GM12878 (cell line): ENCODE measurements at regions not wholly inside any gene's neighbourhood (a gene's known extent, or its start where the extent isn't known, plus 50 kb on each side); places are given as distances from the start of the nearest gene placed in this dataset.

ENCODE experiments used
- ATAC-seq: fragments of 200-7000 bp; cut with Tn5 transposase; 3 replicates; pipeline ENCODE4 v1.9.1; 2020; ENCODE audit warnings: mild to moderate bottlenecking, moderate library complexity
- BruUV-seq: library from RNA; stranded (reverse); fragments of 400-500 nt; replicated peaks from 2 replicates; lab custom pipeline; 2021; lab: Mats Ljungman, UMichigan
- CTCF ChIA-PET: fragments of 300-600 bp; sonication (Branson Sonifier 250); formaldehyde crosslinking; extraction: SDS; loops from one replicate; lab custom pipeline; 2021; ENCODE audit warnings: inconsistent platforms; lab: Yijun Ruan, JAX
- POLR2A ChIA-PET: fragments of 350-600 bp; formaldehyde crosslinking; extraction: SDS; loops from one replicate; lab custom pipeline; 2021; ENCODE audit warnings: inconsistent platforms; lab: Charles Lee
- RAD21 ChIA-PET: fragments of 300-600 bp; sonication (Branson Sonifier 250); formaldehyde crosslinking; loops from one replicate; lab custom pipeline; 2023; ENCODE audit warnings: antibody characterized with exemption; ENCODE audit not compliant: unreplicated experiment; lab: Charles Lee
- SMC1A ChIA-PET: fragments of 300-600 bp; sonication (Branson Sonifier 250); formaldehyde crosslinking; loops from one replicate; lab custom pipeline; 2023; ENCODE audit not compliant: unreplicated experiment, uncharacterized antibody; lab: Charles Lee
- DNase-seq: peaks from one replicate; pipeline ENCODE4 v3.0.0-alpha.2; 2011; ENCODE audit warnings: low read depth, low spot score
- FAIRE-seq: peaks from 3 replicates; lab custom pipeline; 2011; peaks lifted over from hg19 to GRCh38; lab: Jason Lieb, UNC
- H2AFZ ChIP-seq: 2 replicates; pipeline ENCODE4 v1.6.0; 2011; ENCODE audit warnings: low read depth, low read length, control low read depth; ENCODE audit not compliant: control insufficient read depth
- H3K27ac ChIP-seq: 2 replicates; pipeline ENCODE4 v1.5.1; 2011; ENCODE audit warnings: control low read depth; ENCODE audit not compliant: control insufficient read depth, insufficient read depth
- H3K27me3 ChIP-seq, 2 experiments: replicated peaks in 1 of 2; 2 replicates each; pipeline versions ENCODE4 v1.6.0 to v1.6.1; 2011; ENCODE audit warnings: low read length in 1 of 2; ENCODE audit not compliant: control insufficient read depth in 2 of 2, insufficient read depth in 2 of 2
- H3K36me3 ChIP-seq, 2 experiments: 2 replicates each; pipeline ENCODE4 v1.5.1; 2011; ENCODE audit warnings: low read length in 1 of 2; ENCODE audit not compliant: control insufficient read depth in 2 of 2, insufficient read depth in 2 of 2
- H3K4me1 ChIP-seq: 2 replicates; pipeline ENCODE4 v1.6.1; 2011; ENCODE audit warnings: mild to moderate bottlenecking, low read length, moderate library complexity, mixed read lengths; ENCODE audit not compliant: control insufficient read depth, insufficient read depth
- H3K4me2 ChIP-seq: 2 replicates; pipeline ENCODE4 v1.6.0; 2011; ENCODE audit warnings: control low read depth; ENCODE audit not compliant: control insufficient read depth, insufficient read depth
- H3K4me3 ChIP-seq: fragments of 200-600 bp; sonication (generic); 2 replicates; pipeline ENCODE4 v1.5.1; 2016
- H3K79me2 ChIP-seq: 2 replicates; pipeline ENCODE4 v1.6.0; 2011; ENCODE audit warnings: low read length; ENCODE audit not compliant: control insufficient read depth, insufficient read depth
- H3K9ac ChIP-seq: 2 replicates; pipeline ENCODE4 v1.8.0; 2011; ENCODE audit warnings: low read length, control low read depth, mixed read lengths; ENCODE audit not compliant: control insufficient read depth, insufficient read depth
- H3K9me3 ChIP-seq: replicated peaks from 3 replicates; pipeline ENCODE4 v1.5.1; 2011; ENCODE audit warnings: mild to moderate bottlenecking, low read length; ENCODE audit not compliant: control insufficient read depth, insufficient read depth
- H4K20me1 ChIP-seq: 2 replicates; pipeline ENCODE4 v1.6.0; 2011; ENCODE audit not compliant: control insufficient read depth, insufficient read depth
- CHD1 ChIP-seq: IDR thresholded peaks from 2 replicates; pipeline ENCODE4 v1.6.1; 2012; ENCODE audit warnings: low read depth, low read length, improper control_type of control experiment
- CHD2 ChIP-seq: IDR thresholded peaks from 2 replicates; pipeline ENCODE4 v1.6.1; 2011; ENCODE audit warnings: low read depth, low read length, improper control_type of control experiment, borderline replicate concordance
- EZH2 ChIP-seq: IDR thresholded peaks from 2 replicates; pipeline ENCODE4 v1.6.1; 2012; ENCODE audit warnings: low read depth, mild to moderate bottlenecking, control low read depth, inconsistent platforms, low read length, borderline replicate concordance; ENCODE audit not compliant: control insufficient read depth
- HSF1 ChIP-seq: fragments of 150-350 bp; IDR thresholded peaks from 2 replicates; pipeline ENCODE4 v1.6.1; 2014; ENCODE audit warnings: mild to moderate bottlenecking, low read depth, low read length
- MLLT1 ChIP-seq: fragments of 450-650 bp; IDR thresholded peaks from 2 replicates; pipeline ENCODE4 v1.6.1; 2016; ENCODE audit warnings: mild to moderate bottlenecking
- NFYB ChIP-seq: IDR thresholded peaks from 2 replicates; pipeline ENCODE4 v1.6.1; 2011; ENCODE audit warnings: low read depth, mild to moderate bottlenecking, low read length, improper control_type of control experiment, moderate library complexity; ENCODE audit not compliant: insufficient read depth
- RB1 ChIP-seq: fragments of 450-650 bp; formaldehyde crosslinking; IDR thresholded peaks from 2 replicates; pipeline ENCODE4 v1.6.1; 2017; ENCODE audit warnings: mild to moderate bottlenecking, borderline replicate concordance
- REST ChIP-seq: IDR thresholded peaks from 2 replicates; pipeline ENCODE4 v1.6.1; 2012; ENCODE audit warnings: mild to moderate bottlenecking, low read depth, low read length
- STAT1 ChIP-seq: fragments of 450-650 bp; conservative IDR thresholded peaks from 2 replicates; pipeline ENCODE4 v1.6.1; 2014; ENCODE audit warnings: antibody characterized with exemption, mild to moderate bottlenecking
- TAF1 ChIP-seq: IDR thresholded peaks from 2 replicates; pipeline ENCODE4 v1.6.1; 2011; ENCODE audit warnings: mild to moderate bottlenecking, low read depth, low read length, borderline replicate concordance
- TCF12 ChIP-seq: IDR thresholded peaks from 2 replicates; pipeline ENCODE4 v1.6.1; 2011; ENCODE audit warnings: low read depth, mild to moderate bottlenecking, low read length
- YY1 ChIP-seq: IDR thresholded peaks from 2 replicates; pipeline ENCODE4 v1.6.1; 2011; ENCODE audit warnings: low read depth, mild to moderate bottlenecking, low read length
- WGBS: methylation state at CpG from one replicate; pipeline ENCODE4 v1.1.6; 2016; ENCODE audit warnings: low lambda C conversion rate; ENCODE audit not compliant: insufficient replicate concordance, insufficient coverage; ENCODE audit errors: missing lambda C conversion rate; 5-methylcytosine and 5-hydroxymethylcytosine counted together
- in situ Hi-C: fragments of 300-500 bp; cut with MboI; formaldehyde crosslinking; loops from 9 replicates; pipeline ENCODE4 v1.14.3; 2018; ENCODE audit warnings: mixed read lengths
- intact Hi-C: fragments of 100-400 bp; cut with micrococcal nuclease; formaldehyde crosslinking; loops from one replicate; pipeline ENCODE4 v1.14.2; 2022; ENCODE audit not compliant: unreplicated experiment

- Histone ChIP-seq H3K4me3 (no peak overlapping the region), H3K4me2 (no peak overlapping the region), H3K9ac (no peak overlapping the region), H2AFZ (no peak overlapping the region; the same call in 1 of the 2 replicates), H3K36me3 (no peaks in the 10 kb centered on the region), H3K27ac (no peak overlapping the region), H4K20me1 (no peaks in the 10 kb centered on the region), H3K79me2 (no peaks in the 10 kb centered on the region), H3K4me1 (no peaks in the 10 kb centered on the region), H3K27me3 (no peaks in the 10 kb centered on the region), H3K9me3 (no peaks in the 10 kb centered on the region; the same call in 2 of the 3 replicates)
- intact Hi-C loops (no loop called here), in situ Hi-C loops (no loop called here)
- ChIA-PET CTCF (no interaction called here), SMC1A (interaction anchor here (1.5 kb wide), 1 partner anchor 11 kb away, joined by 5 read pairs; no protein-coding TSS in a partner anchor), POLR2A (no interaction called here), RAD21 (no interaction called here)
- DNase-seq (no peak), ATAC-seq (no peak), FAIRE-seq (no peak)
- no TSS peak for BruUV-seq
- 30% methylated on average over 5 of the region's 5 CpGs for WGBS
- TF ChIP-seq TAF1 (no peak), RB1 (no peak), EZH2 (no peak), TCF12 (no peak), HSF1 (no peak), CHD1 (no peak), YY1 (no peak), CHD2 (no peak), REST (no peak), STAT1 (no peak), NFYB (no peak), MLLT1 (no peak)
Observed at GRCh38 chr10:31723106-31723750, 205.4 kb downstream of the ARHGAP12 start.
